Uterus (tissue), 2 donors: ENCODE measurements at regions not wholly inside any gene's neighbourhood (a gene's known extent, or its start where the extent isn't known, plus 50 kb on each side); places are given as distances from the start of the nearest gene placed in this dataset.

Experiments
- CTCF ChIP-seq, 4 experiments: fragments of 200-600 bp in 2 of 4; fragments of 450-650 bp in 2 of 4; sonication (generic) in 2 of 4; IDR thresholded peaks; one replicate each; pipeline ENCODE4 v1.5.1; 2016 to 2019; ENCODE audit warnings: antibody characterized with exemption in 4 of 4, mild to moderate bottlenecking in 2 of 4, moderate library complexity in 1 of 4
- POLR2A ChIP-seq, 2 donors: fragments of 450-650 bp; IDR thresholded peaks; one replicate each; pipeline ENCODE4 v1.6.1; 2016; ENCODE audit warnings: antibody characterized with exemption in 2 of 2, mild to moderate bottlenecking in 1 of 2, moderate library complexity in 1 of 2

- TF ChIP-seq CTCF (IDR thresholded peaks at IDR 0.05): no peak
- TF ChIP-seq POLR2A (IDR thresholded peaks at IDR 0.05): no peak
These were observed 383.6 kb downstream of the UQCRFS1 start for GRCh38 chr19:28829359-28829758.
